CD4-positive, alpha-beta T cell treated with Interleukin-15 for 4 hours (primary cell): ENCODE measurements at regions not wholly inside any gene's neighbourhood (a gene's known extent, or its start where the extent isn't known, plus 50 kb on each side); places are given as distances from the start of the nearest gene placed in this dataset.
"Not testable (repeated sequence)": the region's sequence is repeated elsewhere in the genome, so short reads cannot be mapped to it uniquely, and the experiment has no call there.

Source experiments
- DNase-seq: peaks from one replicate; pipeline ENCODE4 v3.0.0-alpha.2; 2020; ENCODE audit warnings: low spot score

GRCh38 chr11:11715075-11715474 is 93.3 kb upstream of the GALNT18 start:
- DNase-seq: not testable (repeated sequence)

GRCh38 chr11:11710556-11710955 is 88.8 kb upstream of the GALNT18 start:
- no peak for DNase-seq

DNA sequence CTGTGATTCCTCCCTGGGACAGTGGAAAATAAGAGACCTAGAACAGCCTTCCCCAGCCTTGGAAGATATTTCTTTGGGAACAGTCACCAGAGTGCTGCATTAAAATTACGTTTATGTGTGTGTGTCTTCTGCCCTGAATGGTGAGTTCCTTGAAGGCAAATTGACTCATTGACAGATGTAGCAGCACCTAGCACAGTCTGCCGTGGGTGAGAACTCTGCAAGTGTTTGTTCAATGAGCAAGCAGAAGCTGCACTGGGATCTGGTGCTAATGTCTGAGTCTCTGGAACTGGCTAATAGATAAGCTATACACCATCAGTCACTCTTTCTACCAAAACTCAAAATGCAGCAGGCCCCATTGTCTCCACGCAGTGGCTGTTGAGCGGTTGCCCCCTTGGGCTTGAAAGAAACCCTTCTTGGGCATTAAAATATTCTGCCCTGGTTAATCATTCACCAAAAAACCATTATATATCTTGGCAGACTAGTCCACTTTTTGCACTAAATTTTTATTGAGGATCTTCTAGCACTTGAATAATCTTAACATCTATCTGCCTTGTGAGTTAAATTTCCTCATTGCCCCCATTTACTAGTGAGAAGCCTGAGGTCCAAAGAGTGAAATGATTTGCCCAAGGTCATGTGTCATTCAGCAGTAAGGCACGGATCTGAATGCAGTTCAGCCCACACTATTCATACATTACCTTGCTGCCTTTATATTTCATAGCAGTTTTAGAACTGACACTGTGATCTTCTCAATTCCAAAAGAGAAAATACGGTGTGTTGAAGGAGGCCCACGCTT is 87.8 kb upstream of the GALNT18 start:
- DNase-seq: no peak

- DNase-seq: no peak
These were observed 86.5 kb upstream of the GALNT18 start for GRCh38 chr11:11708256-11708655.

- DNase-seq: no peak
These were observed 84.2 kb upstream of the GALNT18 start for GRCh38 chr11:11706028-11706427.

GRCh38 chr11:11703885-11704284 is 82.1 kb upstream of the GALNT18 start:
- no peak for DNase-seq

GRCh38 chr11:11701070-11701469 is 79.3 kb upstream of the GALNT18 start:
- DNase-seq: no peak

DNA sequence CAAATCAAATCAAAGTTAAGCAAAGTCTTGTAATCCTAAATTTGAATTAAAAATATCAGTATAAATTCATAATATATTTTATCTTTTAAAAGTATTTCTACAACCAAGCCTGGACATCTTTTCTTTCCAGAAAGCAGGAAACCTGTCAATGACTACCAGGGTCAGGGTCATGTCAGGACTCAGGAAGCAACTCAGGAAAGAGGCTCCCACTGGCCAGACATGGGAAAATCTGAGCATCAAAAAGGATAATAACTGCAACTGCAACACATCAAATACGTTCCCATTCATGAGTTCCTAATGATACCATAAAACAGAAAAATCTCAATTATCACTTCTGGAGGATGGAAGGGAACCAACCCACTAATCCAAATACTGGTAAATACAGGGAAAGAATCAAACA is 76.0 kb upstream of the GALNT18 start:
- no peak for DNase-seq

- no peak for DNase-seq
These were observed 69.7 kb upstream of the GALNT18 start for GRCh38 chr11:11691296-11692151.

GRCh38 chr11:11681536-11681935 is 59.7 kb upstream of the GALNT18 start:
- DNase-seq: no peak

DNA sequence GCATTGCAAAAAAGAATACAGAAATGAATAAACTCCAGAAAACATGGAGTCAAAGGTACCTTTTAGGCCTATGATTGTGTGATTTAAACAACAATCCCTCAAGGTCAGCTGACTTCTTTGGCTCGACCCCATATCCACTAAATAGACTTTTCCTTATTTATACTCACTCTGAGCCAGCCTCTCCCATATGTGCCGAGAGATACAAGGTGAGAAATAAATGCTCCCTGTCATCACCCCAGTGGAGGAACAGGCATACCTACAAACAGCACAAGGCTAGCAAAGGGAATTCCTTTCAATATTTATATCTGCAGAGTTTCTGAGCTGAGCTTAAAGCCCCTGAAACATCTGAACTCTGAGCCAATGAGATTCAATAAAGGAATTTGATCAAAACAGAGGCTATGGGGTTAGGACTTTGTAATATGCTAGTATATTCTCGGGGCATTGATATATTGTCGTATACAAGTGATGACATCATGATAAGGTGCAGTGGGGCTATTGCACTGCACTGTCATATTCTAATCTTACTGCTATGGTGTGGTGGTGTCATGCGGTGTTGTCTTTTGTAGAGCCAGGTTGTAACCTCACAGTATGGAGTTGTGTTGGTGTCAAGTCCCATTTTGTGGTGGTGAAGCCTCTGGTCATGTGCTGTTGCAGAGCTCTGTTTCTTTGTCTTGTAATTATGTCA is 56.0 kb upstream of the GALNT18 start:
- DNase-seq: no peak

GRCh38 chr11:11675671-11676181 is 53.9 kb upstream of the GALNT18 start:
- DNase-seq: no peak

GRCh38 chr11:11672789-11673188 is 51.0 kb upstream of the GALNT18 start:
- no peak for DNase-seq

DNA sequence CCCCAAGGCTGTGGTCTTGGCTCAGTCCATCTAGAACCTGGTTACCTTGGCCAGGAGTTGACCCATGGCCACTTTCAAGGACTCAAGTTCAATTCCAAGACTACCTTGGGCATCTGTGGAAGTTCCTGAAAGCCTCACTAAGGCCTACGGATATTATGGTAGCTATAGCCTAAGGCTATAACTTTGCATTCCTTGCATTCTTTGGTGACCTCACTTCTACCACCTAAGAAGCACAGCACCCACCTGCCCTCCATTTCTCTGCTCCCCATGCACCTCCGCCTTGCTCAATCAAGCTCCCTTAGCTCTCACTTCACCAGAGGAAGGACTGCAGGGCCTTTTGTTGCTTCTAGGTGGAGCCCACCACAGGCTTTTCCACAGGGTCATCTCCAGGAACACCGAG is 50.3 kb upstream of the GALNT18 start:
- DNase-seq: no peak
